Liver (tissue), 8 donors: ENCODE measurements at regions not wholly inside any gene's neighbourhood (a gene's known extent, or its start where the extent isn't known, plus 50 kb on each side); places are given as distances from the start of the nearest gene placed in this dataset.

Experiments
- DNase-seq: peaks from one replicate; pipeline ENCODE4 v3.0.0-alpha.2; 2017; ENCODE audit warnings: low spot score
- H3K27ac ChIP-seq, 2 donors: one replicate each; pipeline ENCODE4 v1.7.0; 2013; ENCODE audit warnings: inconsistent platforms in 2 of 2, low read length in 2 of 2, control low read depth in 1 of 2, low read depth in 1 of 2, mild to moderate bottlenecking in 1 of 2
- H3K27me3 ChIP-seq, 4 donors: one replicate each; pipeline versions ENCODE4 v1.6.1 to v1.7.0; 2013; ENCODE audit warnings: low read length in 3 of 4, inconsistent platforms in 1 of 4, mild to moderate bottlenecking in 1 of 4, moderate library complexity in 1 of 4; ENCODE audit not compliant: control insufficient read depth in 4 of 4, insufficient read depth in 4 of 4
- H3K36me3 ChIP-seq, 4 donors: one replicate each; pipeline versions ENCODE4 v1.6.1 to v1.7.0; 2013; ENCODE audit warnings: low read length in 3 of 4, mild to moderate bottlenecking in 3 of 4, low read depth in 1 of 4, moderate library complexity in 1 of 4; ENCODE audit not compliant: control insufficient read depth in 4 of 4, insufficient read depth in 3 of 4
- H3K4me1 ChIP-seq, 4 donors: one replicate each; pipeline versions ENCODE4 v1.6.1 to v1.7.0; 2013; ENCODE audit warnings: low read length in 3 of 4, mild to moderate bottlenecking in 3 of 4, moderate library complexity in 1 of 4; ENCODE audit not compliant: control insufficient read depth in 4 of 4, insufficient read depth in 4 of 4
- H3K4me3 ChIP-seq, 3 donors: one replicate each; pipeline versions ENCODE4 v1.6.1 to v1.7.0; 2013; ENCODE audit warnings: low read length in 3 of 3, control low read depth in 1 of 3, low read depth in 1 of 3, mild to moderate bottlenecking in 1 of 3
- H3K9ac ChIP-seq, 2 donors: one replicate each; pipeline ENCODE4 v1.7.0; 2013; ENCODE audit warnings: low read length in 2 of 2, mild to moderate bottlenecking in 2 of 2, moderate library complexity in 2 of 2, control low read depth in 1 of 2, low read depth in 1 of 2
- H3K9me3 ChIP-seq, 4 donors: one replicate each; pipeline versions ENCODE4 v1.6.1 to v1.7.0; 2013; ENCODE audit warnings: low read length in 3 of 4; ENCODE audit not compliant: control insufficient read depth in 4 of 4
- ATF3 ChIP-seq: IDR thresholded peaks from 2 replicates; pipeline ENCODE4 v1.6.1; 2016; ENCODE audit warnings: antibody characterized with exemption
- CTCF ChIP-seq: fragments of 150-350 bp; IDR thresholded peaks from 2 replicates; pipeline ENCODE4 v1.5.1; 2017; ENCODE audit warnings: improper control_type of control experiment, low read depth, low read length; ENCODE audit not compliant: missing input control
- FOXA1 ChIP-seq: IDR thresholded peaks from 2 replicates; pipeline ENCODE4 v1.6.1; 2016; ENCODE audit warnings: antibody characterized with exemption
- FOXA2 ChIP-seq: IDR thresholded peaks from 2 replicates; pipeline ENCODE4 v1.6.1; 2016; ENCODE audit warnings: antibody characterized with exemption
- GABPA ChIP-seq, 2 donors: IDR thresholded peaks in 1 of 2; conservative IDR thresholded peaks in 1 of 2; 2 replicates each; pipeline ENCODE4 v1.6.1; 2016; ENCODE audit warnings: antibody characterized with exemption in 2 of 2, mild to moderate bottlenecking in 1 of 2, moderate library complexity in 1 of 2
- JUND ChIP-seq, 2 donors: IDR thresholded peaks; 2 replicates each; pipeline ENCODE4 v1.6.1; 2016; ENCODE audit warnings: antibody characterized with exemption in 2 of 2
- MAX ChIP-seq: IDR thresholded peaks from 2 replicates; pipeline ENCODE4 v1.6.1; 2016; ENCODE audit warnings: antibody characterized with exemption
- NR2F2 ChIP-seq: IDR thresholded peaks from 2 replicates; pipeline ENCODE4 v1.6.1; 2016; ENCODE audit warnings: antibody characterized with exemption
- RAD21 ChIP-seq, 2 donors: IDR thresholded peaks; 2 replicates each; pipeline ENCODE4 v1.6.1; 2016; ENCODE audit warnings: antibody characterized with exemption in 2 of 2, mild to moderate bottlenecking in 2 of 2
- SP1 ChIP-seq: IDR thresholded peaks from 2 replicates; pipeline ENCODE4 v1.6.1; 2018; ENCODE audit warnings: antibody characterized with exemption, mild to moderate bottlenecking
- TAF1 ChIP-seq: conservative IDR thresholded peaks from 2 replicates; pipeline ENCODE4 v1.6.1; 2016; ENCODE audit warnings: antibody characterized with exemption, mild to moderate bottlenecking
- YY1 ChIP-seq: IDR thresholded peaks from 2 replicates; pipeline ENCODE4 v1.6.1; 2016; ENCODE audit warnings: antibody characterized with exemption, mild to moderate bottlenecking
- ZBTB33 ChIP-seq: IDR thresholded peaks from 2 replicates; pipeline ENCODE4 v1.6.1; 2016; ENCODE audit warnings: antibody characterized with exemption
- WGBS: extraction: QIAGEN DNeasy Blood & Tissue Kit; methylation state at CpG from one replicate; pipeline ENCODE4 v1.1.7; 2013; 5-methylcytosine and 5-hydroxymethylcytosine counted together
- donor health status: healthy.
- donor health status: healthy.
- donor health status: healthy.
- donor health status: healthy.
- donor health status: healthy.

- WGBS = 80% methylated on average over 2 of the region's 2 CpGs
- H3K27ac ChIP-seq = no peak overlapping the region
- no peaks in the 10 kb centered on the region for H3K36me3 ChIP-seq
- no peaks in the 10 kb centered on the region for H3K9me3 ChIP-seq
- no peaks in the 10 kb centered on the region for H3K4me1 ChIP-seq
- no peak overlapping the region for H3K4me3 ChIP-seq
- H3K27me3 ChIP-seq = no peaks in the 10 kb centered on the region
- DNase-seq = no peak
- TF ChIP-seq ZBTB33 (no peak), TAF1 (no peak)
- H3K9ac ChIP-seq = no peak overlapping the region
These were observed 186.2 kb downstream of the DICER1 start for GRCh38 chr14:94970941-94971730.

GRCh38 chr14:94969766-94970165, 187.6 kb downstream of the DICER1 start:
- WGBS = 74% methylated on average over 4 of the region's 4 CpGs
- Histone ChIP-seq H3K27me3 (no peaks in the 10 kb centered on the region), H3K27ac (no peak overlapping the region), H3K9ac (no peak overlapping the region), H3K36me3 (no peaks in the 10 kb centered on the region), H3K4me1 (no peaks in the 10 kb centered on the region), H3K9me3 (no peaks in the 10 kb centered on the region), H3K4me3 (no peak overlapping the region)
- DNase-seq = no peak
- TF ChIP-seq YY1 = no peak
- no peak for TF ChIP-seq GABPA (IDR thresholded peaks at IDR 0.05 in 1 of 2, conservative IDR thresholded peaks at IDR 0.05 in 1 of 2)
- TF ChIP-seq FOXA2 = no peak
- TF ChIP-seq TAF1 = no peak
- TF ChIP-seq JUND (IDR thresholded peaks at IDR 0.05) = no peak
- no peak for TF ChIP-seq MAX
- TF ChIP-seq NR2F2 = no peak
- TF ChIP-seq CTCF = no peak
- no peak for TF ChIP-seq ZBTB33
- TF ChIP-seq SP1 = no peak
- TF ChIP-seq FOXA1 = no peak
- no peak for TF ChIP-seq ATF3
- no peak for TF ChIP-seq RAD21 (IDR thresholded peaks at IDR 0.05)
